ENCODE measurements at regions not wholly inside any gene's neighbourhood (a gene's known extent, or its start where the extent isn't known, plus 50 kb on each side); places are given as distances from the start of the nearest gene placed in this dataset.

GRCh38 chr2:21602789-21603188, 479.0 kb downstream of the TDRD15 start:
- CTCF ChIA-PET = no interaction called here
- ATAC-seq = no peak

More at GRCh38 chr2:21602789-21603188, 479.0 kb downstream of the TDRD15 start:
- Mint-ChIP-seq H3K36me3 (no peaks in the 10 kb centered on the region), H3K27me3 (ENCODE audit: low read depth) (no peaks in the 10 kb centered on the region), H3K4me1 (no peaks in the 10 kb centered on the region), H3K4me3 (no peak overlapping the region), H3K9me3 (peaks cover 6% of the 10 kb centered on the region), H3K27ac (no peak overlapping the region)
- DNase-seq (ENCODE audit: low spot score) = no peak
- TF ChIP-seq PREB (CRISPR knock-in tag; IDR thresholded peaks at IDR 0.05; ENCODE audit: borderline replicate concordance) (no peak), ATF3 (CRISPR knock-in tag; conservative IDR thresholded peaks at IDR 0.05) (no peak), ZMAT4 (CRISPR knock-in tag; IDR thresholded peaks at IDR 0.05) (no peak), ZNF138 (CRISPR knock-in tag; conservative IDR thresholded peaks at IDR 0.05) (no peak), STAT6 (CRISPR knock-in tag; conservative IDR thresholded peaks at IDR 0.05; ENCODE audit: low read depth) (no peak), AFF4 (CRISPR knock-in tag; IDR thresholded peaks at IDR 0.05; ENCODE audit: borderline replicate concordance) (no peak), TP53 (CRISPR knock-in tag; IDR thresholded peaks at IDR 0.05) (no peak), ZNF423 (CRISPR knock-in tag; IDR thresholded peaks at IDR 0.05) (no peak), MXD4 (CRISPR knock-in tag; IDR thresholded peaks at IDR 0.05; ENCODE audit: borderline replicate concordance) (no peak), SMAD3 (CRISPR knock-in tag; IDR thresholded peaks at IDR 0.05; ENCODE audit: borderline replicate concordance) (no peak), ZNF281 (CRISPR knock-in tag; IDR thresholded peaks at IDR 0.05) (no peak), ERG (CRISPR knock-in tag; IDR thresholded peaks at IDR 0.05) (no peak)
- POLR2A ChIA-PET = no interaction called here

Data from WTC11 (cell line).